Transverse colon (tissue), 3 donors: ENCODE measurements at regions not wholly inside any gene's neighbourhood (a gene's known extent, or its start where the extent isn't known, plus 50 kb on each side); places are given as distances from the start of the nearest gene placed in this dataset.

Experiments used
- CTCF ChIP-seq, 5 experiments: fragments of 200-600 bp in 3 of 5; fragments of 450-650 bp in 2 of 5; sonication (generic) in 3 of 5; IDR thresholded peaks; 1 replicate in 2 of 5; 2 replicates in 3 of 5; pipeline ENCODE4 v1.5.1; 2016 to 2017; ENCODE audit warnings: antibody characterized with exemption in 5 of 5, inconsistent platforms in 3 of 5, mild to moderate bottlenecking in 2 of 5, moderate library complexity in 1 of 5
- EP300 ChIP-seq: sonication (generic); formaldehyde crosslinking; IDR thresholded peaks from one replicate; pipeline ENCODE4 v1.6.1; 2017; ENCODE audit warnings: antibody characterized with exemption, low read depth
- POLR2A ChIP-seq: fragments of 450-650 bp; IDR thresholded peaks from one replicate; pipeline ENCODE4 v1.6.1; 2016; ENCODE audit warnings: antibody characterized with exemption, mild to moderate bottlenecking, moderate library complexity

- TF ChIP-seq CTCF (IDR thresholded peaks at IDR 0.05) (no peak), POLR2A (no peak), EP300 (no peak)
These were observed 82.9 kb upstream of the DSCAM start for GRCh38 chr21:40929833-40930232.
